DOHH2 (cell line): ENCODE measurements at regions not wholly inside any gene's neighbourhood (a gene's known extent, or its start where the extent isn't known, plus 50 kb on each side); places are given as distances from the start of the nearest gene placed in this dataset.

Experiments
- EZH2phosphoT487 ChIP-seq: fragments of 200-600 bp; sonication (generic); IDR thresholded peaks from 2 replicates; pipeline ENCODE4 v1.6.1; 2017; ENCODE audit warnings: borderline replicate concordance, mild to moderate bottlenecking, antibody characterized with exemption, low read length, moderate library complexity, mixed read lengths
- TF ChIP-seq, protein P1 (sequence below): fragments of 200-600 bp; sonication (generic); IDR thresholded peaks from one replicate; pipeline ENCODE4 v1.5.1; 2014; ENCODE audit warnings: antibody characterized with exemption, mild to moderate bottlenecking, low read depth, low read length; ENCODE audit not compliant: poor library complexity, severe bottlenecking

DNA sequence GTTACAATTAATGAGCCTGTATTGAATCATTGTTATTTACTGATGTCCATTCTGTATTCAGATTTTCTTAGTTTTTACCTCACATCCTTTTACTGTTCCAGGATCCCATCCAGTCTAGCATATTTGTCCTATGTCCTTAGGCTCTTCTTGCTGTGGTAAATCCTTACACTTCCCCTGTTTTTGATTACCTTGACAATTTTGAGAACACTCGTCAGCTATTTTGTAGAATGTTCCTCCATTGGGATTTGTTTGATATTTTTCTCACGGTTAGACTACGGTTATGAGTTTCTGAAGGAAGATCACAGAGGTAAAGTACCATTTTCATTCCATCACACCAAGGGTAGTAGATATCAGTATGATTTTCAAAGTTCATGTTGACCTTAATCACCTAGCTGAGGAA, 202.3 kb downstream of the AKAIN1 start:
- no peak for TF ChIP-seq EZH2phosphoT487
- TF ChIP-seq, protein P1, sequence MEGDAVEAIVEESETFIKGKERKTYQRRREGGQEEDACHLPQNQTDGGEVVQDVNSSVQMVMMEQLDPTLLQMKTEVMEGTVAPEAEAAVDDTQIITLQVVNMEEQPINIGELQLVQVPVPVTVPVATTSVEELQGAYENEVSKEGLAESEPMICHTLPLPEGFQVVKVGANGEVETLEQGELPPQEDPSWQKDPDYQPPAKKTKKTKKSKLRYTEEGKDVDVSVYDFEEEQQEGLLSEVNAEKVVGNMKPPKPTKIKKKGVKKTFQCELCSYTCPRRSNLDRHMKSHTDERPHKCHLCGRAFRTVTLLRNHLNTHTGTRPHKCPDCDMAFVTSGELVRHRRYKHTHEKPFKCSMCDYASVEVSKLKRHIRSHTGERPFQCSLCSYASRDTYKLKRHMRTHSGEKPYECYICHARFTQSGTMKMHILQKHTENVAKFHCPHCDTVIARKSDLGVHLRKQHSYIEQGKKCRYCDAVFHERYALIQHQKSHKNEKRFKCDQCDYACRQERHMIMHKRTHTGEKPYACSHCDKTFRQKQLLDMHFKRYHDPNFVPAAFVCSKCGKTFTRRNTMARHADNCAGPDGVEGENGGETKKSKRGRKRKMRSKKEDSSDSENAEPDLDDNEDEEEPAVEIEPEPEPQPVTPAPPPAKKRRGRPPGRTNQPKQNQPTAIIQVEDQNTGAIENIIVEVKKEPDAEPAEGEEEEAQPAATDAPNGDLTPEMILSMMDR = no peak
